PFSK-1 (cell line): ENCODE measurements at regions not wholly inside any gene's neighbourhood (a gene's known extent, or its start where the extent isn't known, plus 50 kb on each side); places are given as distances from the start of the nearest gene placed in this dataset.

Source experiments
- FOXP2 ChIP-seq: optimal IDR thresholded peaks from 2 replicates; pipeline ENCODE3; 2011; ENCODE audit warnings: borderline replicate concordance, control low read depth, inconsistent platforms; ENCODE audit not compliant: insufficient read depth; ENCODE audit errors: extremely low read length, extremely low read depth
- POLR2AphosphoS5 ChIP-seq: IDR thresholded peaks from 2 replicates; pipeline ENCODE4 v1.6.1; 2012; ENCODE audit warnings: low read depth, mild to moderate bottlenecking, control low read depth, low read length, moderate library complexity
- REST ChIP-seq, 2 experiments: IDR thresholded peaks; 2 replicates each; pipeline versions ENCODE4 v1.6.1 to v1.8.0; 2011 to 2012; ENCODE audit warnings: low read depth in 2 of 2, low read length in 2 of 2, control low read depth in 1 of 2, inconsistent platforms in 1 of 2, mild to moderate bottlenecking in 1 of 2, moderate library complexity in 1 of 2; ENCODE audit not compliant: insufficient read depth in 1 of 2
- SIN3A ChIP-seq: IDR thresholded peaks from 2 replicates; pipeline ENCODE4 v1.6.1; 2012; ENCODE audit warnings: mild to moderate bottlenecking, low read length, moderate library complexity, borderline replicate concordance; ENCODE audit not compliant: insufficient read depth
- TAF1 ChIP-seq: IDR thresholded peaks from 2 replicates; pipeline ENCODE4 v1.6.1; 2012; ENCODE audit warnings: low read length, control low read depth, borderline replicate concordance; ENCODE audit not compliant: insufficient read depth

- no peak for TF ChIP-seq REST (IDR thresholded peaks at IDR 0.05; ENCODE audit: insufficient read depth in 1 of 2, low read depth in 2 of 2, low read length in 2 of 2)
- TF ChIP-seq POLR2AphosphoS5: no peak
- TF ChIP-seq TAF1: no peak
- no peak for TF ChIP-seq FOXP2
- no peak for TF ChIP-seq SIN3A
Observed at GRCh38 chr3:193908181-193908744, 227.7 kb upstream of the HES1 start.

DNA sequence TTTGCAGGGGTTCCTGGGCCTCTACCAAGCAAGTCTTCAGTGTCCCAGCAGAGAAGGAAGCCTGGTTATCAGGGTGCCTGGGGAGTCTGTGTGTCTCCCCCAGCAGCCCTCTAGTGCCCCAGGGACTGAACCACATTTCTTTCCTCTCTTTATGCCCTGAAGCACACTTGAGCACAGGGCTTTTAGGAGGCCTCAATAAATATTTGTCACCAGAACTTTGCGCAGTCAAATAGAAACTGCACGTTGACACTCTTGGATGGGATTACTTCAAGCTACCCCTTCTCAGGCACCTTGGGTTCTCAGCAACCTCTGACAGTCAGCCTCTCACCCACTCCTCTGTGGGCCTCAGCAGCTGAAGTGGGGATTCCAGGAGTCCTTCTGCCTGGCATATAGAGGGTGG is 226.6 kb upstream of the HES1 start:
- TF ChIP-seq REST (IDR thresholded peaks at IDR 0.05; ENCODE audit: insufficient read depth in 1 of 2, low read depth in 2 of 2, low read length in 2 of 2): no peak

DNA sequence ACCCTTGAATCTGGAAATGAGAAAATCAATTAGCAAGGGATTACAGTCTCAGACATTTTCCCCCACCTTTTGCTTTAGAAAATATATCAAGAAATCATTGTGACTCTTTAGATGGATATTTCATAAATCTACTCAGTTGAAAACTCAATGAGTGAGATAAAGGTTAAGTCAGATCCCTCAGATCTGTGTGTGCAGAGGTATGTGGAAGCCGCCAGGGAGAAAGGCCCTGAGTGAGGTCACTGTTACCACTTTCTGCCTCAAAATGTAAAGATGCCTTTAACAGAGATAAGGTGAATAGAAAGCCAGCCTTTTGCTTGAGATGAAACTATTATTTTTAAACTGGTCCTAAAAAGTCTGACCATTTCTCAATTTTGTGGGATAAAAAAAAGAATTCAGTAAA is 225.6 kb upstream of the HES1 start:
- TF ChIP-seq TAF1 (no peak), SIN3A (no peak), FOXP2 (no peak), POLR2AphosphoS5 (no peak), REST (IDR thresholded peaks at IDR 0.05; ENCODE audit: insufficient read depth in 1 of 2, low read depth in 2 of 2, low read length in 2 of 2) (no peak)

GRCh38 chr3:193910886-193911738 is 224.8 kb upstream of the HES1 start:
- TF ChIP-seq POLR2AphosphoS5 (no peak), FOXP2 (no peak), SIN3A (no peak), REST (IDR thresholded peaks at IDR 0.05; ENCODE audit: insufficient read depth in 1 of 2, low read depth in 2 of 2, low read length in 2 of 2) (no peak), TAF1 (no peak)

- TF ChIP-seq REST (IDR thresholded peaks at IDR 0.05; ENCODE audit: insufficient read depth in 1 of 2, low read depth in 2 of 2, low read length in 2 of 2) (no peak), SIN3A (no peak), POLR2AphosphoS5 (no peak), TAF1 (no peak), FOXP2 (no peak)
Observed at GRCh38 chr3:193911784-193912340, 224.1 kb upstream of the HES1 start.
